ENCODE measurements at regions not wholly inside any gene's neighbourhood (a gene's known extent, or its start where the extent isn't known, plus 50 kb on each side); places are given as distances from the start of the nearest gene placed in this dataset.

DNA sequence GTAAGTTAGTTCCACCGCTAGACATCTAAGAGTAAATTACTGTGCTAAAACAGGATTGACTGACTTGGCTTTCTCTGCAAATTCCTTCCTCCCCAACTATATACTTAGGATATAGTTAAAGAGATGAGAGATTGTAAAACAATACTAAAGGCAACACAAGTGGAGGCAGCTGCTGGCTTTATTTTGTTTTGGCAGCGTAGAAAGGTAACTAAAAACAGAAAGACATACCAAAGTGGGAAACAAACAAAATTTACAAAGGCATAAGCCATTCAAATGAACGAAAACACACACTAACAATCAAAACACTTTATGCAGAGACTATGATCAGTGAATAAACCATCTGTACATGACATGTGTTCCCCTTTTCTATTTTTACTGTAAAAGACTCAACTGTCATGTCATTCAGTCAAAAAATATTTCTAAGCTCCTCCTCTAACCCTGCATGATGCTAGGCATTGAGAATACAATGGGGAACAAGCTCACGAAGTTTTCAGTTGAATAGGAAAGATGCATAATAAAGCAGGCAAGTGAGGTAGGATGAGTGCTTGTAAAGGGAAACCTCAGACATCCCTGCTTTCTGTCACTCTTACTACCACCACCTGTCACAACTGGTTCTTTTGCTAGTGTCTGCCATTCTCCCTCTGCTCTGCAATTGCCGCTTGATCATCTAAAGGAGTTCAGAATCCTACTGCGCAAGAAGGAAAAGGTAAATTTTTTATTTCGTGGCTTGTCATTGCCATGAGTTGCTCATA, 64.2 kb upstream of the COL1A2 start:
- TF ChIP-seq, protein P1, sequence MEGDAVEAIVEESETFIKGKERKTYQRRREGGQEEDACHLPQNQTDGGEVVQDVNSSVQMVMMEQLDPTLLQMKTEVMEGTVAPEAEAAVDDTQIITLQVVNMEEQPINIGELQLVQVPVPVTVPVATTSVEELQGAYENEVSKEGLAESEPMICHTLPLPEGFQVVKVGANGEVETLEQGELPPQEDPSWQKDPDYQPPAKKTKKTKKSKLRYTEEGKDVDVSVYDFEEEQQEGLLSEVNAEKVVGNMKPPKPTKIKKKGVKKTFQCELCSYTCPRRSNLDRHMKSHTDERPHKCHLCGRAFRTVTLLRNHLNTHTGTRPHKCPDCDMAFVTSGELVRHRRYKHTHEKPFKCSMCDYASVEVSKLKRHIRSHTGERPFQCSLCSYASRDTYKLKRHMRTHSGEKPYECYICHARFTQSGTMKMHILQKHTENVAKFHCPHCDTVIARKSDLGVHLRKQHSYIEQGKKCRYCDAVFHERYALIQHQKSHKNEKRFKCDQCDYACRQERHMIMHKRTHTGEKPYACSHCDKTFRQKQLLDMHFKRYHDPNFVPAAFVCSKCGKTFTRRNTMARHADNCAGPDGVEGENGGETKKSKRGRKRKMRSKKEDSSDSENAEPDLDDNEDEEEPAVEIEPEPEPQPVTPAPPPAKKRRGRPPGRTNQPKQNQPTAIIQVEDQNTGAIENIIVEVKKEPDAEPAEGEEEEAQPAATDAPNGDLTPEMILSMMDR (IDR thresholded peaks at IDR 0.05): no peak
- no peak for TF ChIP-seq POLR2A (IDR thresholded peaks at IDR 0.05)
